Fibroblast of peridontal ligament (primary cell): ENCODE measurements at regions not wholly inside any gene's neighbourhood (a gene's known extent, or its start where the extent isn't known, plus 50 kb on each side); places are given as distances from the start of the nearest gene placed in this dataset.
"Not testable (repeated sequence)": the region's sequence is repeated elsewhere in the genome, so short reads cannot be mapped to it uniquely, and the experiment has no call there.

Experiments used
- DNase-seq: peaks from one replicate; pipeline ENCODE4 v3.0.0-alpha.2; 2010; ENCODE audit errors: extremely low read depth

GRCh38 chr14:46147452-46147851 lies 504.1 kb downstream of the RPL10L start:
- DNase-seq: no peak

- DNase-seq: no peak
Measured at GRCh38 chr14:46147024-46147423, 504.6 kb downstream of the RPL10L start.

- DNase-seq: no peak
Measured at GRCh38 chr14:46140445-46140844, 511.1 kb downstream of the RPL10L start.

GRCh38 chr14:46139649-46140048 lies 511.9 kb downstream of the RPL10L start:
- DNase-seq: no peak

GRCh38 chr14:46137786-46138185 lies 513.8 kb downstream of the RPL10L start:
- no peak for DNase-seq

GRCh38 chr14:46136456-46136855 lies 515.1 kb downstream of the RPL10L start:
- no peak for DNase-seq

- no peak for DNase-seq
Measured at GRCh38 chr14:46108228-46108627, 543.4 kb downstream of the RPL10L start.

GRCh38 chr14:46100901-46101300 lies 550.7 kb downstream of the RPL10L start:
- not testable (repeated sequence) for DNase-seq

- DNase-seq: no peak
Measured at GRCh38 chr14:46091819-46092218, 559.8 kb downstream of the RPL10L start.

- DNase-seq: no peak
Measured at GRCh38 chr14:46087604-46088003, 564.0 kb downstream of the RPL10L start.

GRCh38 chr14:46074061-46074460 lies 577.5 kb downstream of the RPL10L start:
- DNase-seq: no peak

GRCh38 chr14:46063872-46064271 lies 587.7 kb downstream of the RPL10L start:
- DNase-seq: no peak

GRCh38 chr14:46058964-46059563 lies 592.5 kb downstream of the RPL10L start:
- no peak for DNase-seq

GRCh38 chr14:46057799-46058198 lies 593.8 kb downstream of the RPL10L start:
- no peak for DNase-seq

GRCh38 chr14:46054526-46054925 lies 597.1 kb downstream of the RPL10L start:
- DNase-seq: peak; percentile 86

GRCh38 chr14:46053221-46053620 lies 598.4 kb downstream of the RPL10L start:
- no peak for DNase-seq

- peak; percentile 1 for DNase-seq
Measured at GRCh38 chr14:46051796-46052195, 599.8 kb downstream of the RPL10L start.

- peak; percentile 26 for DNase-seq
Measured at GRCh38 chr14:46048127-46048526, 603.5 kb downstream of the RPL10L start.

- DNase-seq: no peak
Measured at GRCh38 chr14:46036099-46036498, 615.5 kb downstream of the RPL10L start.

- DNase-seq: no peak
Measured at GRCh38 chr14:46034305-46034704, 617.3 kb downstream of the RPL10L start.

GRCh38 chr14:46018846-46019420 lies 632.6 kb downstream of the RPL10L start:
- no peak for DNase-seq

- no peak for DNase-seq
Measured at GRCh38 chr14:46008348-46008747, 643.2 kb downstream of the RPL10L start.

GRCh38 chr14:45998554-45998953 lies 653.0 kb downstream of the RPL10L start:
- DNase-seq: no peak

- no peak for DNase-seq
Measured at GRCh38 chr14:45990252-45990651, 661.3 kb downstream of the RPL10L start.
